GM21360 (cell line): ENCODE measurements at regions not wholly inside any gene's neighbourhood (a gene's known extent, or its start where the extent isn't known, plus 50 kb on each side); places are given as distances from the start of the nearest gene placed in this dataset.

Experiments used
- ATAC-seq: cut with Tn5 transposase; IDR thresholded peaks from one replicate; pipeline ENCODE4 v1.9.1; 2021; ENCODE audit warnings: mild to moderate bottlenecking, moderate library complexity; ENCODE audit not compliant: unreplicated experiment

DNA sequence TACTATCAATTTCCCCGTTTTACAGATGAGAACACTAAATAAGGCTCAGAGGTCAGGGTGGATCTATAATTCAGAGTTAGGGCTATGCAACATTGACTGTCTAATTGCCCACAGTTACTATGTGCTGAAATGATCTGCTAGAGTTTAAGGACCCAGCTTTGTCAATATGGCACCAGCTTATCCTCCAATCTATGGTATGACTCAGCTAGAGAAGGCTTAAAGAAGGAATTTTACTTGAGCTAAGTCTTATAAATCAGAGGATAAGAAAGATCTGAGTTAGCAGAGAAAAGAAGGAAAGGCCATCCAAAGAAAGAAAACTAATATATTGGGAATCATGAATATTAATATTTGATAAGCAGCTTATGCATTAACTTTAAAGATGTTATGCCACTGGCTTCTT lies 78.1 kb downstream of the ASB9 start:
- no peak for ATAC-seq

DNA sequence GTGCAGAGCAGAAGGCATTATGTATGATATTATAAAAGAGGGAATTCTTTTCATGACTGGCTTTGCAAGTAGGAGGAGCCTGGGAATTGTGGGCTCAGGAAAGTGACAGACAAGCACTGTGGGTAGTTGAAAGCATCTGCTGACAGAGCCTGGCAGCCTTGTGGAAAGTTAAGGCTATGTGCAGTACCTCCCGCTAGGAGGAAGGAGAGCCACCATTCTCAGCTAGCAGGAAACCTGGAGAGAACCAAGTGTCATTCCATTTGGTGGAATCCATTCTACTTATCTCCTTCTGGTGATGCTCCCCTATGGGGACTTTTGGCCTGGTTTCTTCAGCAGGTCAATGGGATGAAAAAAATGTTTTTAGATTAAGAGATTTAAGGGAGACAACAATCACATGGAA lies 81.8 kb downstream of the ASB9 start:
- ATAC-seq, result no peak

DNA sequence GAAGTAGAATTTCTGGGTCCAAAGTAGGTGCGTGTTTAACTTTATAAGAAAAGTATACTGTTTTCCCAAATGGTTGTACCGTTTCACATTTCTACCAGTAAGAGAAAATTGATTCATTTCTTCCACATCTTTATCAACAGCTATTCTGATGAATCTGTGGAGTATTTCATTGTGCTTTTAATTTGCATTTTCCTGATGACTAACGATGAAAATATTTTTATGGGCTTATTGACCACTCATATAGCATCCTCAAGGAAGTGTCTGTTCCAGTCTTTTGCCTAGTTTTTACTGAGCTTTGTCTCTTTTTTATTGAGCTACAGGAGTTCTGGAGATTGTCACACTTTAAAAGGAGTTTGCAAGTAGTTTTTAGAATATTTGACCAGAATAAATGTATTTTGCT lies 92.6 kb downstream of the ASB9 start:
- no peak for ATAC-seq

DNA sequence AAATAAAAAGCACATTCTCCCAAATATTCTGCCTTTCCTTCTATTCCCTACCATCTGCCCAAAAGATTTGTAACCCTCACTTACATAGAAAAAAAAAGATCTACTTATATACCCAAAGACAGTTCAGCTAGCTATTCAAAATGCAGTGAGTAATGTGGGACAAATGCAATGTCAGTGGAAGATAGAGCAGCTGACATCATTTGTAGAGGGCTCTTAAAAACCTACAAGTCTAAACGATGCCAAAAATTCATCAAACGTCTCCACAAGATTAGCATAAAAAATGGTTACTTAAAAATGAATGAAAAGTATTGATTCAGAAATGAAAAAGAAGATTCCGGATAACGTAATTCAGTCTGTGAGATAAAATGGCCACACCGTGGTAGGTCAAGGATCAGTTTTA lies 96.5 kb downstream of the ASB9 start:
- no peak for ATAC-seq

DNA sequence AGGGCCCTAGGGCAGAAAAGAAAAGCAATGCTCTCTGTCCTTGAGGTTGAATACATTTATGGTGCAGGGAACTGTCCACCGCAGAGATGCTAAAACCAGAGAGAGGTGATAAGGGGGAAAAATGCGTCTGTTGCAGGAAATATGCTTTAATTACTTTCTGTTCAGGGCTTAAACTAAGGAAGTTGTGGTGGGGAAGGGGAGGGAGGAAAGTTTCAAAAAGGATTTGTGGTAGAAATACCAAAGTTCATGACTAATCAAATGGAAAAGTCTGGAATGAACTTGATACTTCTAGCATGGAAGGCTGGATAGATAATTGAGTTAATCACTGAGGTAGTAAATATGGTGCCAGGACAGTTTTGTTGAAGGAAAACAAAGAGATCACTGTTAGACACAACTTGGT lies 99.0 kb downstream of the ASB9 start:
- ATAC-seq, result no peak

DNA sequence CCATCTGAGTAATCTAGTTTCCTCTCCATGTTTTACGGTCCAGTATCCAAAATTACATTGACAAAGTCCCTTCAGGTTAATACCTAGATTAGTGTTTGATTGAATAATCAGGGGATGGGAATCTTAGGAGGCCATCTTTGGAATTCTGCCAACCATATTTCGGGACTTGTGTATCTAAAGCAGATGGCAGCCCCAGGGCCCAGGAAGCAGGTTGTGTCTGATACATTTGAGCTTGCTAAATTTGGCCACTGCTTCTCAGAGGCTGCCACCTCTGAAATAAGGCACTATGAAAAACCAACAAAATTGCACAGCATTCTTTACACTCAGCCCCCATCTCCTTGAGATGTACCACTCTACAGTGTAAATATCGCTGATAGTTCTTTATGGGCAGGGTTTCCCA lies 102.1 kb downstream of the ASB9 start:
- ATAC-seq, result no peak

DNA sequence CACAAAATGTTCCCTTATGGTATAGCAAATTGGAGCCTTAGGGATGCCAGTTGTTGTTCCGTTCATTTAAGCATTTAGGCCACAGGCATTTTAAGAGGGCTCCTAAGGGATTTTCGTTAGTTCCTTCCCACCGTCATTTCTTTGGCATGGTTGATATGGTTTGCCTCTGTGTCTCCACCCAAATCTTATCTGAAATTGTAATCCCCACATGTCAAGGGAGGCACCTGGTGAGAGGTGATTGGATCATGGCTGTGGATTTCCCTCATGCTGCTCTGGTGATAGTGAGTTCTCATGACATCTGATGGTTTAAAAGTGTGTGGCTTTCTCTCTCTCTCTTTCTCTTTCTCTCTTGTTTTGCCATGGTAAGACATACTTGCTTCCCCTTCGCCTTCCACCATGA lies 104.1 kb downstream of the ASB9 start:
- no peak for ATAC-seq

DNA sequence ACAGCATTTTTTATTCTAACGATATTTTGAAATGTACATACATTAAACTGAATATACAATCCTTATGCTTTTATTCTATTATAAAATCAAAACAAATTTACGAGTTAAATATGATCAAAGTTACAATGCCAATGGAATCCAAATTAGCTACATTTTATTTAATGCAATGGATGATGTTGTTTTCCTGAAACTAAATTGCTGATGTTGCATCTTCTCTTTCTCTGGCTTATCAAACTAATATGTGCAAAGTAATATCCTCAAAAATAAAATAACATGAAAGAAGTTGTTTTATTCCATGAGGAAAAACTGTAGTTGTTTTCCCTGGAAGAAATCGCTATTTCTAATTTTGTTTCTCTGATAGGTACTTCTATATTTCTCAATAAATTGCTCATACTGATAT lies 106.8 kb downstream of the ASB9 start:
- ATAC-seq, result no peak

DNA sequence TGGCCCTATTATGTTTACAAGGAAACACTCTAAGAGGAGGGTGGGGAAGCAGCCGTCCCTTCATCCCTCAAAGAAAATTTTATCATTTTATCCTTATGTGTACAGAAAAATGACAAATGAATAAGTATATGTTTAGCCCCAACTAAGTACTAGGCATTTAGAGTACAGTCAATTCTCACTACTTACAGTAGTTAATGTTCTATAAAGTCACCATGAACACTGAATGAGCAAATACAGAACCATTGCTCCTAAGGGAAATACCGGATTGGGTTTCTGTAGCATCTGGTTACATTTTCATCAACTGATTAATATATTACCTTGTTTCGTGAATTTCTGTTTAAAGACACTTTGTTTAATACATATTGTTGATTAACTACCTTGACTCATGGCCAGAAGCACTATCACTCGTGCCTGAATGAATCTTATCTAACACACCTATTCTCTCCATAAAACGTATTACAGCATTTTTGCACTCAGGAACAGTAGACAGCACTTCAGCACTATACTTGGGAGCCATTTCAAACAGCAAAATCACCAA lies 109.3 kb downstream of the ASB9 start:
- no peak for ATAC-seq

DNA sequence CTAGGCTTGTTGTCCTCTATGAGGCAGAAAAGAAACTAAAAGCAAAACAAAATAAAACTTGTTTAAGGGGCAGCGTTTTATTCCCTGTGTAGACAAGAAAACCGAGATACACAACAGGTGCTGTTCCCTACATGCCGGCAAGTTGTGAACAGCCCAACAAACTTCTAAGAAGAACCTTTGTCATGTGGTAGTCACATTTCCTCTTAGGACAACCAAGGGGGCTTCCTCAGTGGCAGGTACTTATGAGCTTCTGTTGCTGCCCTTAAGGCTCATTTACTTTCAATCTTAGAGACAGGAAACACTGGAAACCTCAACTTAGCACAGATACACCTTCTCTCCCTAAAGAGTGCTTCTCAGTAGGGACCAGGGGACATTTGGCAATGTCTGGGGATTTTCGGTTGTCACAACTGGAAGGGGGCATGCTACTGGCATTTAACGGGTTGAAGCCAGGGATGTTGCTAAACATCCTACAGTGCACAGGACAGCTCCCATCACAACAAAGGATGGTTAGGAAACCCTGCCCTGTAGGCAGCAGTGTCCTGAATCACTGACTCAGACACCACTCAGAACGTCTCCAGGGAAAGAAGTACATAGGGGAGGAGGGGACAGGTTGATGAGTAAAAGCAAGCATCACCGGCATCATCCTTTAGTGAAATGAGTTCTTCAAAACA lies 111.0 kb downstream of the ASB9 start:
- ATAC-seq, result peak; percentile 60

DNA sequence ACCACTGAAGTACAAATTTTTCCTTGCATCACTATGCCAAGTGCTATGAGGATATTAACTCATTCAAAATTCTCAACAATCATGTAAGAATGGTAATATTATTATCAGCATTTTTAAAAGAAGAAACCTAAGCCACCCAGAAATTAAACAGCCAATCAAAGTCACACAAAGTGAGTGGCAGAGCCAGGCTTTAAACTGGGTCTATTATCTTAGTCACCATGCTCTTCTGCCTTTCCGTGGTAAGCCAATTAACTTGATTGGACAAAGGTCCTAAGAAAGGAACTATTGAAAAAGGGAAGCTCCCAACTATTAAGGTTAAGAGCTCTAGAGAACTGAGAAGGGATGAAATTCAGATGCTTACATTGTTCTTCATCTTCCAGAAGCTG lies 111.5 kb downstream of the ASB9 start:
- peak; percentile 21 for ATAC-seq

DNA sequence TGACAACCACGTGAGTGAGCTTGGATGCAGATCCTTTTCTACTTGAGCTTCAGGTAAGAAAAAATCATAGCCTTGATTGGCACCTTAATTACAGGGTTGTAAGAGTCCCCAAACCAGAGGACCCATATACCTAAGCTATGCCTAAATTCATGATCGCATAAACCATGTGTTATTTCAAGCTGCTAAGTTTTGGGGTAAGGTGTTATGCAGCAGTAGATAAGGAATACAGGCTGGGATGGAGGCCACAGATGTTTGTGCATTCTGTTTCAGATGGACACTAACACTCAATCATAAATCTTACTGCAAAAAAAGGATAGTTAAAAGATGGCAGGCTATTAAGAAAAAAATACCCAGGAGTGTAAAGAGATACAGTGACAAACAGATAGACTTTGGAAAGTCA lies 112.3 kb downstream of the ASB9 start:
- ATAC-seq, result no peak

DNA sequence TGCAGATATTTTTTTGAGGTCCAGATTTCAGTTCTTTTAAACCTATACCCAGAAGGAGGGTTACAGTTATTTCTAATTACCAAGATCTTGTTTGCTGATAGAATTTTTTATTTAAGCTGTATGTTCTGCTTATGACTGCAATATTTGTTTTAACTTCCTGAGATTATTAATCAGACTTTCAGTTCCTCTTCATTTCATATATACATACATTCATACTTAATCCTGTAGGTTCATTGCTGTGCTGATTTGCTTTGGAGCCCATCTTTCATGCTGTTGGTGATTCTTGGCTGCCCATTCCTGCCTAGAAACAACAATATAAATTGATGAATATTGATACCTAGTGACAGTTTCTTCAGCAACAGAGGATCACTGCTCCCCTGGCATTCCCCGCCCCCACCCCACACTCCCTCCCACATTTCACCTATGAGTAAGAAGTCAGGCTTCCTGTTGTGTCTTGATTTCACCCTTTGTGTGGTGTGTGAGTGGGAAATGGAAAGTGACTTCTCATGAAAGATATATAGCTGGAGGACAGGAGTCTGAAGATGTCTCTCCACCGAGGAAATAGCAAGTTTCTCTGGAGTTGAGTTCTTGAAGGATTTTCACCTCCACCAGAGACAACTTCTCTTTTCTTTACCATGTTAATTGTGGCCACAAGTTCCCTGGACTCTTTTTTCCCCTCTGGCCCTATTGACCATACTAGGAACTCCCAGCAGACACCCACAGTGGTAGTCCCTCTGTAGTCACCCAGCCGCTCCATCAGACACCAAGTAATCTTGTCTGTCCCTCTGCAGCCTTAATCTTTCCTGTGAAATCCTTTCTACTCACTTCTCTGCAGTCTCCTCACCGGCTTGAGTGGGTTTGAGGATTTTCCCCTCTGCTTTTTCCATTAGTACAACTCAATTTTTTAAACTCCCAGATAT lies 118.4 kb downstream of the ASB9 start:
- ATAC-seq, result peak; percentile 65

DNA sequence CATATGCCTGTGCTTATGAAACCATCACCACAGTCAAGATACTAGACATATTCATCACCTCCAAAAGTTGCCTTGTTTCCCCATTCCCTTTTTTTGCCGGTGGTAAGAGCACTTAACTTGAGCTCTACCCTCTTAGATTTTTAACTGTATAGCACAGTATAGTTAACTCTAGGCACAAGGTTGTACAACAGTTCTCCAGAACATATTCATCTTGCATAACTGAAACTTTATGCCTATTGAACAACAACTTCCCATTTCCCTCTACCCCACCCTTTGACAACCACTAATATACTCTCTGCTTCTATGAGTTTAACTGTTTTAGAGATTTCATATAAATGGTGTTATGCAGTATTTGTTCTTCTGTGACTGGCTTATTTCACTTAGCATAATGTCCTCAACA lies 119.3 kb downstream of the ASB9 start:
- no peak for ATAC-seq

DNA sequence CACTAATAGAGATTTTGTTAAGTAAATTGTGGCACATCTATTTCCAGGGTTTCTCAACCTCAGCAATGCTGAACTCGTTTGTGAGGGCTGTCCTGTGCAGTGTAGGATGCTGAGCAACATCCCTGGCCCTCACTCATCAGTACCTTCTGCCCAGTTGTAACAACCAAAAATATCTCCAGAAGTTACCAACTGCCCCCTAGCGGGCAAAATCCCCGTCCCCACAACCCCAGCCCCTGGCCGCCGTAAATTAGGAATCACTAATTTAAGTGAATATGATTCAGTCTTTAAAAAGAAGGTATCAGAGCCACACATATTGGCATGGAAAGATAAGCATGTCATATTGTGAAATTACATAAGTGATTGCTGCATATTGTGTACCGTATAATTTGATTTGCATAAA lies 123.4 kb downstream of the ASB9 start:
- no peak for ATAC-seq

DNA sequence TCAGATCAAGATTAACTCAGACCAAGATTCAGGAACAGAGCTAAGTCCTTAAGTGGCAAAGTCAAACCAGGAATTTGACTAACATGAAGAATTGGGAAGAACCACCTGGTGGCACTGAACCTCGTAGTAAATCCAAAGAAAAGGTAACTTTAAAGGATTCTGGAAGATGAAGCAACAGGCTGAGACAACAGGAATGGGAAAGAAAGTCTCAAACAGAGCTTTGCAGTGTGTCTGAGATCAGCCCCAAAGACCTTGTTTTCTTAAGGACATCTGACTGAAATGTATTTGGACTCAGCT lies 126.1 kb downstream of the ASB9 start:
- no peak for ATAC-seq

DNA sequence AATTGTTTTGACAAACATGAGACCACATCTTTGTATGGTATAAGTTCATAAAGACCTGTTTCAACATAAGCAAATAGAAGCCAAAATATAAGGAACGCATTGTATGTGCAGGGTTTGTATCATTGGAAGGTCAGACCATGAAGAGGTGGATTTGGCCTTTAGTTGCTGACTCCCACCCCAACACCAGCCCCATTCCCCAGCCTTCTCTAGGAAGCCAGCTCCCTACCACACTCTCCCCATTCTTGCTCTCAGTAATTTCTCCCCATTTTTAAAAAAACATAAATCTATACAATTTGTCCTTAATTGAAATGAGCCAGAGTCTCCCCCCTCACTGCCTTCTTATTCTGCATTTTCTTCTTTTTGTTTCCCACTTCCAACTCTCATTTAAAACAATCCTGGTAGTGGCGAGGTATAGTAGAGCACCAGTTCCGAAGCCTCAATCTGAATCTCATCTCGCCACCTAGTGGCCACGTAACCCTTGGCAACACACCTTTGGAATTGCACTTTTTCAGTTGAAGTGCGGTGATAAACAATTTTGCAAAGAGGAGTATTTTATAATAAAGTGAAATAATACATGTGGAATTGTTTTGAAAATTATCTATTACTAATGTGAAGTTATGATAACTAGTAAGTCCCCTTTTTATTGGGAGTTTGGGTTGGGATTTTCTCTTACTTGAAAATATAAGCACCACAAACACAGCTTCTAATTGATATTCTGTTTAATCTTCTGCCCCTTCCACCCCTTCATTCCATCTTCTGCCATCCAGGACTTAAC lies 126.6 kb downstream of the ASB9 start:
- peak; percentile 73 for ATAC-seq

DNA sequence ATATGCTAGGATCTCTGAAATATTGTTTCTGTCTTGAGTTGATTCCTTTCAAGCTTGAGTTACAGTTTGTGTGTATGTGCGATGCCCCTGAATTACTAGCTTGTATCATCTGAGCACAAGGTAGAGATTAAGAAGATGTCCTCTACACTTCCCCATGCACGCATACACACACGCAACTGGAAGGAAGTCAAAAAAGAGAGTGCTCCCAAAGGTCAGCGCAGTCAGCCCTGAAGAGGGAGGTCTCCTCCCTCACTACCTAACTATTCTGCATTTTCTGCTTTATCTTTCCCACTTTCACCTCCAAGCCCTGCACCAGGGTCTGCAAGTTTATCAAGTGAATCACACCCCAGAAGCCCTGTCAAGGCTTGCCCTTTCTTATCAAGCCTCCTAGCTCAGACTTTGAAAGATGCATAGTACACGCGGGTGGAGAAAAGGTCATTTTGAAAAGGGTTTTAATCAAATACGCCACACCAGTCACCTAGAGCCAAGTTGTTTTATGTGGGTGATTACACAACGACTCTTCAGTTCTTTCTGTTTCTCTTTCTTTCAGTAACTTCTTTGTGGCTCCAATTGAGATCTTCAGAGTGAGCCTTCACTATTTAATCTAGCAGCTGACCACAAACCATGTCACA lies 127.7 kb downstream of the ASB9 start:
- ATAC-seq, result no peak

DNA sequence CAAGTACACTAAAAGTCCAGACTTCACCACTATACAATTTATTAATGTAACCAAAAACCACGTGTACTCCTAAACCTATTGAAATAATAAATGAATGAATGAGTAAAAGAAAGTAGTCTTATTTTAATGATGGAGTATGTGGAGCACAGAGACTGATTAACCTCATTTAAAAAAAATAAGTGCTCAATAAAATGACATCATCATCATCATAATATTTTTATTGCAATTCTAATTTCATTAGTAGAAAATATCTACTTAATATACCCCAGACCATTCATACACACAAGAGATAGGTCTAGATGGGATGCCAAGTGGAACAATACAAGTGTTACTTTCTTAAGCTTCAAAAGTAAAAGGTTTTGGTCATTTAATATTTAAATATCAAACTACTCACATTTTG lies 133.1 kb downstream of the ASB9 start:
- no peak for ATAC-seq

DNA sequence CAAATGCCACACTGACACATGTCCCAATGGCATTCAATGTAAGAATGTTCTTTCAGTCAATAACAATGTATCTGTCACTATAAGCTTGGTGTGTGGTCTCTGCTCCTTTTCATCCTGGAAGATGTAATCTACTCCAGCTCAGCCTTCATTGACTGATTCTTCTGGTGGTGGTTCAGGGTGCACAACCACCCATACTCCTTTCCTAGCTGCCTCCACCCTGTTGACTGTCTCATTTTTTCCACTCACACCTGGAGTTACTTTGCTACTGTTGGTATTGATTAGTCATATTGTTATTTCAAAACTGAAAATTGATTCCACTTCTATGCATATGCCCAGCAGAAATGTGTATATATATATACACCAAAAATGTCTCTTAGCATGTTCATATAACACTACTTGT lies 140.5 kb downstream of the ASB9 start:
- ATAC-seq, result no peak

DNA sequence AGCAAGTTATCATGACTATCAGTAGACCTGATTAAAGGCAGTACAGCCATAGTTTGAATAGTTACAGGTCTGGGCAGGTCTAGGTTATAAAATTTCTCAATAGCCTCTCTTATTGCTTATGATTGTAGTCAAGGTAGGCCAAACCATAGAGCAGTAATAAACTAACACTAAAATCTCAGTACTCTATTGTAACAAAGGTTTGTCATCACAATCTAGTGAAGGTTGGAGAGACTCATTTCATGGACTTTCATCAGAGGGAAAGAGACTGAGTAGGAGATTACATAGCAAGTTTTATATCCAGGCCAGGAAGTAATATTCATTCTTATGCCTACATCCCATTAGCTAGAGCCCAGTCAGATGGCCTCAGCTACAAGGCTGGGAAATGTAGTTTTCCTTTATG lies 141.0 kb downstream of the ASB9 start:
- no peak for ATAC-seq
